ENCODE measurements at regions not wholly inside any gene's neighbourhood (a gene's known extent, or its start where the extent isn't known, plus 50 kb on each side); places are given as distances from the start of the nearest gene placed in this dataset.

DNA sequence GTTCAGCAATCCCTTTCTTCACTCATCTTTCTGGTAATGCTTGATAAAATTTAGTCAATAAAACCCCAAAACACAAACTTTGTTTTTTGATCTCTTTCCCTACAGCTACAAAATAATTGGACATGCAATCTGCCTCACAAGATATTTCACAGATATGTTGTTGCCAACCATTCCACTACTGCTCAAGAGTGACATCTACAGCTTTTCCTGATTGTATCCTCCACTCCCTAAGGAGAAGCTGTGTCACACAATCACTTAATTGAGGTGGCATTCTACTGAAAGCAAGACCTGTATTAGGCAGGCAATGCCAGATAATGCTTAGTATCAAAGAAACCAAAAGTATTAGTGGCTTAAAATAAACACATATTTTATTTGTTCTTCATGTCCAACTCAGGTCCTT is 1646.2 kb upstream of the SPRY2 start:
- DNase-seq (ENCODE audit: low read depth in 1 of 2, low spot score in 1 of 2): no peak
- Histone ChIP-seq H3K4me3 (replicated peaks; ENCODE audit: insufficient read depth, low read length) (no peak overlapping the region), H3K27me3 (ENCODE audit: insufficient read depth, poor library complexity, severe bottlenecking) (no peaks in the 10 kb centered on the region), H3K27ac (replicated peaks) (no peak overlapping the region)
- TF ChIP-seq, protein P1, sequence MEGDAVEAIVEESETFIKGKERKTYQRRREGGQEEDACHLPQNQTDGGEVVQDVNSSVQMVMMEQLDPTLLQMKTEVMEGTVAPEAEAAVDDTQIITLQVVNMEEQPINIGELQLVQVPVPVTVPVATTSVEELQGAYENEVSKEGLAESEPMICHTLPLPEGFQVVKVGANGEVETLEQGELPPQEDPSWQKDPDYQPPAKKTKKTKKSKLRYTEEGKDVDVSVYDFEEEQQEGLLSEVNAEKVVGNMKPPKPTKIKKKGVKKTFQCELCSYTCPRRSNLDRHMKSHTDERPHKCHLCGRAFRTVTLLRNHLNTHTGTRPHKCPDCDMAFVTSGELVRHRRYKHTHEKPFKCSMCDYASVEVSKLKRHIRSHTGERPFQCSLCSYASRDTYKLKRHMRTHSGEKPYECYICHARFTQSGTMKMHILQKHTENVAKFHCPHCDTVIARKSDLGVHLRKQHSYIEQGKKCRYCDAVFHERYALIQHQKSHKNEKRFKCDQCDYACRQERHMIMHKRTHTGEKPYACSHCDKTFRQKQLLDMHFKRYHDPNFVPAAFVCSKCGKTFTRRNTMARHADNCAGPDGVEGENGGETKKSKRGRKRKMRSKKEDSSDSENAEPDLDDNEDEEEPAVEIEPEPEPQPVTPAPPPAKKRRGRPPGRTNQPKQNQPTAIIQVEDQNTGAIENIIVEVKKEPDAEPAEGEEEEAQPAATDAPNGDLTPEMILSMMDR (IDR thresholded peaks at IDR 0.05; ENCODE audit: insufficient read depth, low read length): no peak
- TF ChIP-seq, protein P2, sequence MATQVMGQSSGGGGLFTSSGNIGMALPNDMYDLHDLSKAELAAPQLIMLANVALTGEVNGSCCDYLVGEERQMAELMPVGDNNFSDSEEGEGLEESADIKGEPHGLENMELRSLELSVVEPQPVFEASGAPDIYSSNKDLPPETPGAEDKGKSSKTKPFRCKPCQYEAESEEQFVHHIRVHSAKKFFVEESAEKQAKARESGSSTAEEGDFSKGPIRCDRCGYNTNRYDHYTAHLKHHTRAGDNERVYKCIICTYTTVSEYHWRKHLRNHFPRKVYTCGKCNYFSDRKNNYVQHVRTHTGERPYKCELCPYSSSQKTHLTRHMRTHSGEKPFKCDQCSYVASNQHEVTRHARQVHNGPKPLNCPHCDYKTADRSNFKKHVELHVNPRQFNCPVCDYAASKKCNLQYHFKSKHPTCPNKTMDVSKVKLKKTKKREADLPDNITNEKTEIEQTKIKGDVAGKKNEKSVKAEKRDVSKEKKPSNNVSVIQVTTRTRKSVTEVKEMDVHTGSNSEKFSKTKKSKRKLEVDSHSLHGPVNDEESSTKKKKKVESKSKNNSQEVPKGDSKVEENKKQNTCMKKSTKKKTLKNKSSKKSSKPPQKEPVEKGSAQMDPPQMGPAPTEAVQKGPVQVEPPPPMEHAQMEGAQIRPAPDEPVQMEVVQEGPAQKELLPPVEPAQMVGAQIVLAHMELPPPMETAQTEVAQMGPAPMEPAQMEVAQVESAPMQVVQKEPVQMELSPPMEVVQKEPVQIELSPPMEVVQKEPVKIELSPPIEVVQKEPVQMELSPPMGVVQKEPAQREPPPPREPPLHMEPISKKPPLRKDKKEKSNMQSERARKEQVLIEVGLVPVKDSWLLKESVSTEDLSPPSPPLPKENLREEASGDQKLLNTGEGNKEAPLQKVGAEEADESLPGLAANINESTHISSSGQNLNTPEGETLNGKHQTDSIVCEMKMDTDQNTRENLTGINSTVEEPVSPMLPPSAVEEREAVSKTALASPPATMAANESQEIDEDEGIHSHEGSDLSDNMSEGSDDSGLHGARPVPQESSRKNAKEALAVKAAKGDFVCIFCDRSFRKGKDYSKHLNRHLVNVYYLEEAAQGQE (IDR thresholded peaks at IDR 0.05; ENCODE audit: insufficient replicate concordance, low read depth): no peak
- TF ChIP-seq SPI1 (IDR thresholded peaks at IDR 0.05; ENCODE audit: borderline replicate concordance, low read depth) (no peak), POLR2AphosphoS5 (IDR thresholded peaks at IDR 0.05; ENCODE audit: low read depth) (no peak), GABPA (IDR thresholded peaks at IDR 0.05; ENCODE audit: low read depth) (no peak)

DNA sequence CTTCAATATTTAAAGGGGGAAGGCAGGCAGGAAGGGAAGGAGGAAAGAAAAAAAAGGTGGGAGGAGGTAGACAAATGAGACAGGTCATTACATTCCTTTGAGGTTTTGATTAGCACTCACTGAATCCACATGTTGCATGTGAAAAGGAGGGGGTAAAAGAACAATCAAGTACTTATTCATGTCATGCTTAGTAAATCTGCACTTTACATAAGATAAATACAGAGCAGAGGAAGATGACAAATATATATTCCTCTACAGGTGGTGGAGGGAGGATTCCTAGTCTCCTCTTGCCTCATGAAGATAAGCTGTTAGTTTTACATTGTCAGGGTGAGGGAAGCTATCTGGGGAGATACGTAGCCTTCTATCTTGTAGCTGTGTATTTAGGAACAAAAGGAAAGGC is 1645.4 kb upstream of the SPRY2 start:
- TF ChIP-seq, protein P2 (IDR thresholded peaks at IDR 0.05; ENCODE audit: insufficient replicate concordance, low read depth): no peak
- TF ChIP-seq GABPA (IDR thresholded peaks at IDR 0.05; ENCODE audit: low read depth) (no peak), SPI1 (IDR thresholded peaks at IDR 0.05; ENCODE audit: borderline replicate concordance, low read depth) (no peak), POLR2AphosphoS5 (IDR thresholded peaks at IDR 0.05; ENCODE audit: low read depth) (no peak)
- TF ChIP-seq, protein P1 (IDR thresholded peaks at IDR 0.05; ENCODE audit: insufficient read depth, low read length): no peak
- Histone ChIP-seq H3K27ac (replicated peaks) (no peak overlapping the region), H3K27me3 (ENCODE audit: insufficient read depth, poor library complexity, severe bottlenecking) (no peaks in the 10 kb centered on the region)

DNA sequence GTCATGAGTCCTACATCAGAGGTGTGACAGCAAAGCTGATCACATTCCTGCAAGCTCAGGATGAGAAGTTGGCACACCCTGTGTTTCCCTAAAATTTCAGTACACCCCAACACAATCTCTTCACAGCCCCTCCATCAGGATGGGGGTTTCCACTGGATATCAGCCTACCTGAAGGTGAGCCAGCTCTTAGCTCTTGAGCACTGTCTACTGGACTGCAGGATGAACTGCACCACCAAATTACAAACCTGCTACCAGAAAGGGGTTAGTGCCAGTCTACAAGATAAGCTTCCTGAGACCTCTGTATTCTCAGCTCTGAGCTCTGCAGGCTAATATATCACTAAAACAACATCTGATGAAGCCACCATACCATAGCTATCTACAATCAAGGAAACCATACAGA is 1616.2 kb upstream of the SPRY2 start:
- Histone ChIP-seq H3K27me3 (ENCODE audit: insufficient read depth, poor library complexity, severe bottlenecking) (no peaks in the 10 kb centered on the region), H3K4me3 (replicated peaks; ENCODE audit: insufficient read depth, low read length) (no peak overlapping the region), H3K27ac (replicated peaks) (no peak overlapping the region)
- TF ChIP-seq GABPA (IDR thresholded peaks at IDR 0.05; ENCODE audit: low read depth) (no peak), SPI1 (IDR thresholded peaks at IDR 0.05; ENCODE audit: borderline replicate concordance, low read depth) (no peak), POLR2AphosphoS5 (IDR thresholded peaks at IDR 0.05; ENCODE audit: low read depth) (no peak)
- TF ChIP-seq, protein P2 (IDR thresholded peaks at IDR 0.05; ENCODE audit: insufficient replicate concordance, low read depth): no peak
- TF ChIP-seq, protein P1 (IDR thresholded peaks at IDR 0.05; ENCODE audit: insufficient read depth, low read length): no peak
- no peak for DNase-seq (ENCODE audit: low read depth in 1 of 2, low spot score in 1 of 2)

More for the DNA sequence above, 1645.4 kb upstream of the SPRY2 start:
- no peak overlapping the region for H3K4me3 ChIP-seq (replicated peaks; ENCODE audit: insufficient read depth, low read length)
- no peak for DNase-seq (ENCODE audit: low read depth in 1 of 2, low spot score in 1 of 2)

Data from HL-60 (cell line).